Right cardiac atrium (tissue), 5 donors: ENCODE measurements at regions not wholly inside any gene's neighbourhood (a gene's known extent, or its start where the extent isn't known, plus 50 kb on each side); places are given as distances from the start of the nearest gene placed in this dataset.

Experiments
- ATAC-seq, 2 donors: fragments of 200-7000 bp; cut with Tn5 transposase; one replicate each; pipeline versions ENCODE4 v1.8.0 to v1.9.1; 2020; ENCODE audit warnings: moderate library complexity in 2 of 2, mild to moderate bottlenecking in 1 of 2
- DNase-seq, 3 donors: peaks; one replicate each; pipeline ENCODE4 v3.0.0-alpha.2; 2020
- H3K27ac ChIP-seq: one replicate; pipeline ENCODE4 v1.5.1; 2013; ENCODE audit warnings: mild to moderate bottlenecking, low read length, control low read depth, moderate library complexity
- H3K27me3 ChIP-seq: one replicate; pipeline ENCODE4 v1.6.1; 2013; ENCODE audit not compliant: control insufficient read depth, insufficient read depth
- H3K4me1 ChIP-seq: one replicate; pipeline ENCODE4 v1.6.1; 2013; ENCODE audit warnings: low read length; ENCODE audit not compliant: control insufficient read depth, insufficient read depth
- H3K4me3 ChIP-seq: one replicate; pipeline ENCODE4 v1.5.1; 2013; ENCODE audit warnings: low read length, control low read depth
- H3K9me3 ChIP-seq: one replicate; pipeline ENCODE4 v1.6.1; 2013; ENCODE audit warnings: low read length; ENCODE audit not compliant: control insufficient read depth
- WGBS: extraction: QIAGEN DNeasy Blood & Tissue Kit; methylation state at CpG from one replicate; pipeline ENCODE4 v1.1.7; 2013; 5-methylcytosine and 5-hydroxymethylcytosine counted together
- intact Hi-C, 4 donors: fragments of 100-400 bp; cut with DNase I; formaldehyde crosslinking; loops; one replicate each; pipeline versions ENCODE4 v1.11.0 to v1.14.0; 2022 to 2023
- donor health status: healthy with polysubstance abuse.
- donor health status: DM: no; HTN: yes; CAD: no.
- donor health status: DM: no; HTN: no; CAD: no.
- donor health status: DM: no; HTN: yes; CAD: no; lungs with severe emphysema.
- donor health status: DM: yes; HTN: yes; CAD: no.

GRCh38 chr11:27287205-27287604 is 75.8 kb downstream of the CCDC34 start:
- no peaks in the 10 kb centered on the region for H3K9me3 ChIP-seq
- DNase-seq (no peak), ATAC-seq (no peak)
- WGBS: 45% methylated on average over 1 of the region's 1 CpG
- H3K4me1 ChIP-seq: no peaks in the 10 kb centered on the region
- H3K27me3 ChIP-seq: no peaks in the 10 kb centered on the region
- intact Hi-C loops: no loop called here
- no peak overlapping the region for H3K27ac ChIP-seq
- no peak overlapping the region for H3K4me3 ChIP-seq

GRCh38 chr11:27285761-27286160 is 77.3 kb downstream of the CCDC34 start:
- Histone ChIP-seq H3K4me1 (peaks cover 6% of the 10 kb centered on the region), H3K9me3 (no peaks in the 10 kb centered on the region), H3K4me3 (no peak overlapping the region), H3K27me3 (no peaks in the 10 kb centered on the region), H3K27ac (no peak overlapping the region)
- no peak for DNase-seq
- no peak for ATAC-seq
- intact Hi-C loops: no loop called here
- 47% methylated on average over 3 of the region's 3 CpGs for whole genome bisulfite sequencing

- no peaks in the 10 kb centered on the region for H3K9me3 ChIP-seq
- ATAC-seq: peak in 1 of 2 donors; percentile 6
- intact Hi-C loops: no loop called here
- WGBS: 36% methylated on average over 3 of the region's 3 CpGs
- H3K4me3 ChIP-seq: no peak overlapping the region
- no peak overlapping the region for H3K27ac ChIP-seq
- no peaks in the 10 kb centered on the region for H3K27me3 ChIP-seq
- DNase-seq: peak; percentile 37 to 73 (median 72)
- H3K4me1 ChIP-seq: peaks cover 6% of the 10 kb centered on the region
Observed at GRCh38 chr11:27282806-27283205, 80.2 kb downstream of the CCDC34 start.

DNA sequence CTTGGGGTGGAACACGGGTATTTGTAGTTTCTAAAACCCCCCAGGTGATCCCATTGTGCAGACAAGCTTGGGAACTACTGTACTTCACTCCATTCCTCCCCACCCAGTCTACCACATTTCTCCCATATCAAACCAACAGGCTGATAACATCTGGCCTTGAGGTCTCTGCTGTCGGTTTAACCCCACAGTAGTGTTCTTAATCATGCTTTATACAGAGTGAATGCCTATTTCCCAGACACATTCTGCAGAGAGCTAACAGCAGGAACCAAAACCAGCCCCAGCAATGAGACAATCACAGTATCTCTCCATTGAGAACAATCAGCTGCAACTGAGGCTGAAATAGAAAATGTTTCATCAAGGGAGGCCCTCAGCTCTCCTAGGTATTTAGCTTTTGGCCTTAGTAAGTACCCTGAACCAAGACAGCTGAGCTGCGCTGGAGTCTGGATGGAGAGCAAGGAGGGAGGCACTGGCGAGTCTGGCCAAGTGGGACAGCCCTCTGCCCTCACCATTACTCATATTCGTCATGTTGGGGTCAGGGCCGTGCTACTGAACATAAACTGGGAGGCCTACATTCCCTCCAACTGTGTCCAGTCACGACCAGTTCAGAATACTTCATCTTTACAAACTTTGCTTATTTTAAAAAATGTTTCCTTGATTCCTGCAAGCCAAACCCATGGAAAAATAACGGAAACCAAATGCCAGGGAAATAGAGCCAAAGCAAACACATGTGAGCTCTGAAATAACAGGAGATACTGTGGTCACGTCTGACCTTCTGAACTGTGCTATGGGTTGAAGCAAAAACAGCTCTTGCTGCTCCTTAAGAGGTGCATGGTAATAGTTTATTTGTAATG is 81.0 kb downstream of the CCDC34 start:
- Histone ChIP-seq H3K4me1 (peaks cover 6% of the 10 kb centered on the region), H3K27ac (peak overlapping the region; percentile 52), H3K9me3 (no peaks in the 10 kb centered on the region), H3K27me3 (no peaks in the 10 kb centered on the region), H3K4me3 (no peak overlapping the region)
- WGBS: 41% methylated on average over 9 of the region's 9 CpGs
- ATAC-seq (peak; percentile 98), DNase-seq (peak; percentile 80 to 88 (median 86))
- intact Hi-C loops: no loop called here

GRCh38 chr11:27281276-27281675 is 81.7 kb downstream of the CCDC34 start:
- ATAC-seq (no peak), DNase-seq (no peak)
- no peak overlapping the region for H3K27ac ChIP-seq
- peaks cover 6% of the 10 kb centered on the region for H3K4me1 ChIP-seq
- 83% methylated on average over 2 of the region's 2 CpGs for WGBS
- no peaks in the 10 kb centered on the region for H3K9me3 ChIP-seq
- intact Hi-C loops: no loop called here
- H3K4me3 ChIP-seq: no peak overlapping the region
- no peaks in the 10 kb centered on the region for H3K27me3 ChIP-seq

GRCh38 chr11:27280140-27280539 is 82.9 kb downstream of the CCDC34 start:
- no peak for ATAC-seq
- intact Hi-C loops: no loop called here
- no peaks in the 10 kb centered on the region for H3K9me3 ChIP-seq
- WGBS: 61% methylated on average over 3 of the region's 3 CpGs
- no peak for DNase-seq
- no peak overlapping the region for H3K27ac ChIP-seq
- no peaks in the 10 kb centered on the region for H3K27me3 ChIP-seq
- H3K4me3 ChIP-seq: no peak overlapping the region
- peaks cover 6% of the 10 kb centered on the region for H3K4me1 ChIP-seq

DNA sequence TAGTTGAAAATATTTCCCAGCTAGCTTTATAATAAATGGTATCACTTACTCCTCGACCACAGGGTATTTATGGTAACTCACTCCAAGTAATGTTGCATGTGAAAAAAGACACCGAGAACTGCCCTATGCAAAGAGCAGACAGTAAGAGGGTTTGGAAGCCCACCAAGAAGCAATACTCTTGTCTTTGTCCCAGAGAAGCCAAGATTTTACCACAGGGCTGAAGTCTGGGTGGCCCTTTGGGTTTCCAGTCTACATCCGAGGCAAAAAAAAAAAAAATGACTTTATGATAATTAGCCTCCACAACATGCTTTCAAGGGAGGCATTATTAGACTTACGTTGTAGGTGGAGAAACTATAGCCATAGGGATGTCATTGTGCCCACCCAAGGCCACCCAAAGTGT is 83.6 kb downstream of the CCDC34 start:
- intact Hi-C loops: no loop called here
- peaks cover 6% of the 10 kb centered on the region for H3K4me1 ChIP-seq
- H3K9me3 ChIP-seq: no peaks in the 10 kb centered on the region
- no peak overlapping the region for H3K27ac ChIP-seq
- 58% methylated on average over 4 of the region's 4 CpGs for WGBS
- ATAC-seq (no peak), DNase-seq (no peak)
- H3K27me3 ChIP-seq: no peaks in the 10 kb centered on the region
- no peak overlapping the region for H3K4me3 ChIP-seq

- Histone ChIP-seq H3K9me3 (no peaks in the 10 kb centered on the region), H3K4me3 (no peak overlapping the region), H3K4me1 (peaks cover 6% of the 10 kb centered on the region), H3K27ac (no peak overlapping the region), H3K27me3 (no peaks in the 10 kb centered on the region)
- no peak for ATAC-seq
- 79% methylated on average over 1 of the region's 1 CpG for WGBS
- no peak for DNase-seq
- intact Hi-C loops: no loop called here
Observed at GRCh38 chr11:27277843-27278242, 85.2 kb downstream of the CCDC34 start.

- no peaks in the 10 kb centered on the region for H3K9me3 ChIP-seq
- WGBS: 83% methylated on average over 1 of the region's 1 CpG
Observed at GRCh38 chr11:27276141-27276540, 86.9 kb downstream of the CCDC34 start.

DNA sequence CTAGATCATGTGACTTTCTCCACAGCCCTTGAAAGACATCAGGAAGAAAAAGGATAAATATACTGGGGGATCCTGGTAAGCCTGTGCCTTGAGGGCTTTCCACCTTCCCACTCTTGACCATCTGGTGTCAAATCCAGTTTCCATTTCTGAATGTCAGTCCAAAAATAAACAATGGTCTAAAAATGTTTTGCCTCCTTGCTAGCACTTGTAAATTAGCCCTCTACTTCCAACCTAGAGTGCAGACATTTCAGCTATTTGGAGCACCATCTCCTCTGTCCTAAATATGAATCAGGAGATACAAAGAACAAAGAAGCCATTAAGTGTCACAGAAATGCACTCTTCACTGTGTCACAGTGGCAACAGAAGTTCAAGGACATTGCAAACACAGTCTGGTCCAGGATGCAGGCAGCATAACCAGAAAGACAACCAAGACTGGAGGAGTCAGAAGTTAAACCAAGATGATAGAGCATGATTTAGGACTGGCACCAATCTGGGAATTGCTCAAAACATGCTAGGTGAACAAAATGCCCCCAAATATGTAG is 88.1 kb downstream of the CCDC34 start:
- H3K27me3 ChIP-seq: no peaks in the 10 kb centered on the region
- H3K4me3 ChIP-seq: no peak overlapping the region
- DNase-seq (no peak), ATAC-seq (no peak)
- H3K27ac ChIP-seq: no peak overlapping the region
- intact Hi-C loops: no loop called here
- no peaks in the 10 kb centered on the region for H3K9me3 ChIP-seq
- no peaks in the 10 kb centered on the region for H3K4me1 ChIP-seq

More at GRCh38 chr11:27276141-27276540, 86.9 kb downstream of the CCDC34 start:
- H3K27me3 ChIP-seq: no peaks in the 10 kb centered on the region
- H3K27ac ChIP-seq: no peak overlapping the region
- intact Hi-C loops: no loop called here
- no peak overlapping the region for H3K4me3 ChIP-seq
- no peaks in the 10 kb centered on the region for H3K4me1 ChIP-seq
- ATAC-seq (no peak), DNase-seq (no peak)

DNA sequence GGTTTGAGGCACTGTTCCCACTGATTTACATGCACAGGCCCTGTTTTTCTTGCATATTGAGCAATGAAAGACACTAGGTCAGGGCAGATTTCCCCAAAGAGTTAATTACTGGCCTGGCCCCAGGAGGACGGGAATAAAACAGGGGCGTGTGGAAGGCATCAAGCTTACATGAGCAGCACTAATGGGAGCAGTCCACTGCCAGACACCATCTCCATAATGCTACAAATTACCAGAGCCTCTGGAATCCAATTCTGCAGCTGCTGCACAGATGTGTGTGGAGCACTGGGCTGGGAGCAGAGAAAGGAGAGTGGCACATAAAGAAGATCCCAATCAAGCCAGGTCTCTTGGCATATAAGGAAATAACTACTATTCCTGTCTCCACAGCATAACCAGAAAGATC is 96.9 kb downstream of the CCDC34 start:
- peak in 1 of 3 donors; percentile 44 for DNase-seq

More for the DNA sequence above, 96.9 kb downstream of the CCDC34 start:
- peak in 1 of 2 donors; percentile 47 for ATAC-seq
- no peaks in the 10 kb centered on the region for H3K9me3 ChIP-seq
- H3K4me1 ChIP-seq: no peaks in the 10 kb centered on the region
- H3K27ac ChIP-seq: no peak overlapping the region
- 46% methylated on average over 2 of the region's 2 CpGs for WGBS
- intact Hi-C loops: no loop called here
- H3K4me3 ChIP-seq: no peak overlapping the region
- no peaks in the 10 kb centered on the region for H3K27me3 ChIP-seq
